NT2/D1 (cell line): ENCODE measurements at regions not wholly inside any gene's neighbourhood (a gene's known extent, or its start where the extent isn't known, plus 50 kb on each side); places are given as distances from the start of the nearest gene placed in this dataset.

ENCODE experiments used
- SUZ12 ChIP-seq: IDR thresholded peaks from 2 replicates; pipeline ENCODE4 v1.6.1; 2011; ENCODE audit not compliant: insufficient read length, insufficient read depth; ENCODE audit errors: extremely low read depth
- ZNF274 ChIP-seq: IDR thresholded peaks from 2 replicates; pipeline ENCODE4 v1.6.1; 2011; ENCODE audit warnings: mild to moderate bottlenecking, low read depth, low read length

DNA sequence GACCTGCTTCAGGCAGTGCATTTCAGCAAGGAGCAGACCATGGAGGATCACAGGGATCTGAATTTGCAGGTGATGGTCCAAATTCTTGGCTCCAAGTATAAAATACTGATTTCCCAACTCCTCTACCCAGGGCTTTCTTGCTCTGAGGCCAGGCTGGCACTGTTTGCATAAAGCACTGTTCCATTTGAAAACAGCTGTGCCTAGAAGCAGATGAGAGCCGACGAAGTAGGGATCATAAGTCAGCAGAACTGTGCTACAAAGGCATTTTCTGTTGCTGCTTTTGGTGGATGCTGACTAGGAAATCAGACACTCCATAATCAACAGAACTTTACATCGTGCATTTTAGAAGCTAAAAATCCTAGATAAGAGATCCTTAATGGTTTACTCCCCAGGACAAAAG lies 126.4 kb downstream of the MAT2B start:
- TF ChIP-seq ZNF274 (no peak), SUZ12 (no peak)
